ENCODE measurements at regions not wholly inside any gene's neighbourhood (a gene's known extent, or its start where the extent isn't known, plus 50 kb on each side); places are given as distances from the start of the nearest gene placed in this dataset.

GRCh38 chr2:234438305-234438977, 58.4 kb downstream of the ARL4C start:
- DNase-seq = no peak

- DNase-seq = no peak
Measured at GRCh38 chr2:234437642-234438304, 59.1 kb downstream of the ARL4C start.

- DNase-seq = no peak
Measured at GRCh38 chr2:234436482-234436837, 60.4 kb downstream of the ARL4C start.

- no peak for DNase-seq
Measured at GRCh38 chr2:234435836-234436481, 60.9 kb downstream of the ARL4C start.

- DNase-seq = no peak
Measured at GRCh38 chr2:234433201-234433600, 63.7 kb downstream of the ARL4C start.

- no peak for DNase-seq
Measured at GRCh38 chr2:234430871-234431270, 66.0 kb downstream of the ARL4C start.

- DNase-seq = no peak
Measured at GRCh38 chr2:234429265-234429664, 67.6 kb downstream of the ARL4C start.

GRCh38 chr2:234427081-234428061, 69.5 kb downstream of the ARL4C start:
- peak; percentile 22 for DNase-seq

GRCh38 chr2:234426616-234427015, 70.3 kb downstream of the ARL4C start:
- DNase-seq = peak; percentile 21

- DNase-seq = peak; percentile 86
Measured at GRCh38 chr2:234425639-234426603, 71.0 kb downstream of the ARL4C start.

- DNase-seq = no peak
Measured at GRCh38 chr2:234423884-234424283, 73.0 kb downstream of the ARL4C start.

- DNase-seq = peak; percentile 73
Measured at GRCh38 chr2:234422981-234423431, 73.9 kb downstream of the ARL4C start.

- no peak for DNase-seq
Measured at GRCh38 chr2:234422273-234422732, 74.6 kb downstream of the ARL4C start.

GRCh38 chr2:234420408-234420807, 76.5 kb downstream of the ARL4C start:
- DNase-seq = no peak

- DNase-seq = no peak
Measured at GRCh38 chr2:234419726-234420125, 77.2 kb downstream of the ARL4C start.

- DNase-seq = no peak
Measured at GRCh38 chr2:234415706-234416105, 81.2 kb downstream of the ARL4C start.

- no peak for DNase-seq
Measured at GRCh38 chr2:234414596-234414995, 82.3 kb downstream of the ARL4C start.

- no peak for DNase-seq
Measured at GRCh38 chr2:234412726-234413125, 84.2 kb downstream of the ARL4C start.

- no peak for DNase-seq
Measured at GRCh38 chr2:234411793-234412192, 85.1 kb downstream of the ARL4C start.

GRCh38 chr2:234410526-234410925, 86.4 kb downstream of the ARL4C start:
- DNase-seq = no peak

GRCh38 chr2:234409590-234409989, 87.3 kb downstream of the ARL4C start:
- no peak for DNase-seq

- DNase-seq = no peak
Measured at GRCh38 chr2:234406085-234406484, 90.8 kb downstream of the ARL4C start.

Measured in activated CD4-positive, alpha-beta T cell treated with anti-CD3 and anti-CD28 coated beads, Interleukin-2, Interleukin-6, amounts not matched to agents 100 ng/mL and 50 ng/mL, durations not matched to agents 16 hours and 8 hours (primary cell).